GM13976 (cell line): ENCODE measurements at regions not wholly inside any gene's neighbourhood (a gene's known extent, or its start where the extent isn't known, plus 50 kb on each side); places are given as distances from the start of the nearest gene placed in this dataset.

ENCODE experiments used
- DNase-seq: peaks from one replicate; pipeline ENCODE4 v3.0.0; 2012; ENCODE audit warnings: low spot score
- CTCF ChIP-seq: IDR thresholded peaks from 2 replicates; pipeline ENCODE4 v1.5.1; 2012; ENCODE audit warnings: borderline replicate concordance, mild to moderate bottlenecking; ENCODE audit not compliant: insufficient read depth; ENCODE audit errors: extremely low read depth, missing control alignments, control extremely low read depth
- in situ Hi-C: fragments of 300-500 bp; cut with MboI; formaldehyde crosslinking; loops from one replicate; pipeline ENCODE4 v1.12.0; 2022; ENCODE audit warnings: low sequenced_read_pairs, mixed read lengths, inconsistent platforms; ENCODE audit not compliant: unreplicated experiment

GRCh38 chr13:106795847-106796246 is 227.9 kb upstream of the ARGLU1 start:
- in situ Hi-C loops = no loop called here
- no peak for TF ChIP-seq CTCF
- DNase-seq = no peak

DNA sequence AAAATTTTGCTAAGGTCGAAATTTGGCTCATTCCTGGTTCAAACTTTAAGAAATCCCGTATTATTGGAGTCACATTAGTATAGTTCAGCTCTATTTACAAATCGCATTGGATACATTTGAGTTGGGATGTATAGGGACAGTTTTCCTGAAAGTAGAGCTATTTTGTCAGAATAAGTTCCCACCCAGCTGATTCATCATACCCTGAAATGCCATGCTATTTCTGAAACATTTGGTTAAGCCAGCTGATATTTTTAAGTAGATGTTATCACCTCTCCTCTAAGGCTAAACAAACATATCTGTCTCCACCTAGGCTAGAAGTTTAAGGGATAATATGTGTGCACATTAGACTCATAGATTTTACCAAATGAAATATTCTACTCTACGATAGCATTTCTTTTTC is 226.2 kb upstream of the ARGLU1 start:
- in situ Hi-C loops = no loop called here
- TF ChIP-seq CTCF = no peak
- no peak for DNase-seq

GRCh38 chr13:106789911-106790310 is 222.0 kb upstream of the ARGLU1 start:
- no peak for DNase-seq
- in situ Hi-C loops = no loop called here
- TF ChIP-seq CTCF = no peak

DNA sequence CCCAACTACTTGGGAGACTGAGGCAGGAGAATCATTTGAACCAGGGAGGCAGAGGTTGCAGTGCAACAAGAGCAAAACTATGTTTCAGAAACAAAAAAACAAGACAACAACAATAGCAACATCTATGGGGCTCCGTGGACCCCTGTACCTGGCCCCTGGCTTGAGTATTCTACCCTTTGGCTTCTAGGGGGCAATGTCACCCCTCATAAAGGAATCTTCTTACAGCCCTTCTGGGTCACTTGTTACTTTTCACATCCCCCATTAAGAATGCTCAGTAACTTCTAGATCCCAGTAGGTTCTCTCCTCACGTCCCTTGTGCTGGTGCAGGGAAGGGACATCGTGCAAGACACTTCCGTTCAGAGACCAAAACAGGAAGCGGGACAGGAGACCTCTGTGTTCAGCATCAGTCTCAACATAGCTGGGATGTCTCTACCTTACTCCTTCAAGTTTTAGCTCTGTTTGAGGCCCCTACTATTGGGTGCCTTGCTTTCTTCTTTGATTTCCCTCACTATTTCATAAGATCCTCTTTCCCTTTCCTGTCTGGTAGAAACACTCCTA is 218.1 kb upstream of the ARGLU1 start:
- in situ Hi-C loops = no loop called here
- TF ChIP-seq CTCF = no peak

DNA sequence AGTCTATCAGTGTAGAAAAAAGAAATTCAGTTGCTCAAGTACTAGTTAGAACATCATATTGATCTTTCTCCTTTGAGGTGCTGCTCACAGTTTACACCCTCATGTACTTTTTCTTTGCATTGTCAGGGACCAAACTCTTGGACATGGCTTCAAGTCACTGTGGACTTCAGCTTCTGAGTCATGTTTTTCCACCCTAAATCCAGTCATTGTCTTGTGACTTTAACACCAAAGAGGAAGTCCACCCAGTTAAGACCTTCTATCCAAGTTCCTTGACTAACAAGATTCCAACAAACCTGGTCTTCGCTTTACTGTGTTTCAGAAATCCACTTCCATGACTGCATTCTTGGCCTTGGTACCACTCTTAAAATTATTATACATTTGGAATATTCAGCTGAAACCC is 206.7 kb upstream of the ARGLU1 start:
- in situ Hi-C loops = no loop called here
- no peak for TF ChIP-seq CTCF

More for the DNA sequence above, 218.1 kb upstream of the ARGLU1 start:
- no peak for DNase-seq

DNA sequence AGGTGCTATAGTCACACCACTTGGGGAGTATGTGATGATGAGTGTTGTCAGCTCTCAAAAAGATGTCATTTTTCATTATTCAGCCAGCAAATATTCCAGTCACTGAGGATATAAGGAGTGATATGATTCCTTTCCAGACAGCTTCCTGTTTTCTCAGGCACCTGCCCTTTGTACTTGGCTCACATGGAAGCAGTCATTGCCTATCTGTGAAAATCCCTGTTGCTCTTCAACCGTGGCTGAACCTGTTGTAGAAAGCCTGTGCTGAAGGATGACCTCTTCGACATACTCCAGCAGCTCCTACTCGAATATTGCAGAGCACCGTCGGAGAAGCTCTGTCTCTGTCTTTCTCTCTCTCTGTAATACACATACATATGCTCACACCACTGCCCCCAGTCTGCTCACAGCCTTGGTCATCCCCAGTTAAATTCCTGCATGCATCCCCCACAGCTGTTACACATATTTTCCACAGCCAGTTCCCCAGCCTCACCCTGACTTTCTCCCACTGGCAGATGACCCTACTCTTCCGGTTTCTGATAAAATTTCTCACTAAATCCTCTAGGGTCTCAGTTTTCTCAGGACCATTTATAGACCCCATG is 204.2 kb upstream of the ARGLU1 start:
- in situ Hi-C loops = no loop called here
- DNase-seq = no peak
- no peak for TF ChIP-seq CTCF

More for the DNA sequence above, 206.7 kb upstream of the ARGLU1 start:
- DNase-seq = no peak

- DNase-seq = no peak
- in situ Hi-C loops = no loop called here
These were observed 201.1 kb upstream of the ARGLU1 start for GRCh38 chr13:106768991-106769390.

More at GRCh38 chr13:106768991-106769390, 201.1 kb upstream of the ARGLU1 start:
- TF ChIP-seq CTCF = no peak
